Stimulated activated CD8-positive, alpha-beta memory T cell treated with anti-CD3 and anti-CD28 coated beads, Interleukin-4, amount 100 ng/mL, for 48 hours (primary cell): ENCODE measurements at regions not wholly inside any gene's neighbourhood (a gene's known extent, or its start where the extent isn't known, plus 50 kb on each side); places are given as distances from the start of the nearest gene placed in this dataset.
"Not testable (repeated sequence)": the region's sequence is repeated elsewhere in the genome, so short reads cannot be mapped to it uniquely, and the experiment has no call there.

Experiments
- DNase-seq: peaks from one replicate; pipeline ENCODE4 v3.0.0-alpha.2; 2020

DNA sequence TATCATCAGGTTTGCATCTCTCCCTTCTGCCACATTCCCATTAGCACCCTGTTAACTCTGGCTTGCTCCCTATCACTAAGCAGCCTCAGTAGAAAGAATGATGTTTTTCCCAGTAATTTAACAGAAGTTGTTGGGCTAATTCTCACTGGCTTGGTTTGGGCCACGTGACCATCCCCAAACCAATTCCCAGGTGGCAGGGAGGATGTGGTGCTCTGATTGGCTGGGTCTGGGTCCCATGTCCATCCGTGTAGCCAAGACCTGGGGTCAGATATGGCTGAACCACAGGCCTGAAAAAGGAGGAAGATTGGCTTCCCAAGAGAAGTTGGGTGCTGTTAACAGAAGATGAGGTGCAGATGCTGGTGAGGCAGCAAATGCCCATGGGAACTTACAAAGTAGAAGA, 122.0 kb downstream of the BOD1 start:
- no peak for DNase-seq

DNA sequence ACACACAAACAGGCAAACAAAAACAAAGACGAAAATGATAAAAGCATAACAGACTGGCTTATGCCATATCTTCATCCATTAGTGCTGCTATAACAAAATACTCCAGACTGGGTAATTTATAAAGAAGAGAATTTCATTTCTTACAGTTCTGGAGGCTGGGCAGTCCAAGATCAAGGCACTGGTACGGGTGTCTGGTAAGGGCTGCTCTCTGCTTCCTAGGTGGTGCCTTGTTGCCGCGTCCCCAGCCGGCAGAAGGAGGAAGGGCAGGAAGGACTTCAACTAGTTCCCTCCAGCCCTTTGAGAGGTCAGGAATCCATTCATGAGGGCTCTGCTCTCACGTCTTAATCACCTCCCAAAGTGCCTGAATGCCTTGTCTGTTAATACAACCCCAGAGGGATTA, 122.6 kb downstream of the BOD1 start:
- no peak for DNase-seq

DNA sequence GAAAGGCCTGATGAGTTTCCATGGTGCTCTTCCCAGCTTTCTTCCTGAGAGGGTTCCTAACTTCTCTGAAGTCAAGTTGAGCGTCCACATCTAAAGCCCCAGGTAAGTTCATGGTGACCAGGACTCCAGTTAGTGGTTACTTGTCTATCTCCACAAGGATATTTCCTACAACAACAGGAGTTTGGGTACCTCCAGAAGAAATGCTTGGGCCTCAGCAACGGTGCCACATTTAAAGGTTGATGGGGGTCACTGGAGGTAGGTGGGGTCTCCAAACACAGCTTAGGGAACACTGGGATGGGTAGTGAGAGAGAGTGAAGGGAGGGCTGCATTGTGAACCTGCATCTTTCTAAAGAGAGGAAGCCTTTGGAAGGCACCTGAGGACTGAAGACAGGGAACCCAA, 123.4 kb downstream of the BOD1 start:
- no peak for DNase-seq

DNA sequence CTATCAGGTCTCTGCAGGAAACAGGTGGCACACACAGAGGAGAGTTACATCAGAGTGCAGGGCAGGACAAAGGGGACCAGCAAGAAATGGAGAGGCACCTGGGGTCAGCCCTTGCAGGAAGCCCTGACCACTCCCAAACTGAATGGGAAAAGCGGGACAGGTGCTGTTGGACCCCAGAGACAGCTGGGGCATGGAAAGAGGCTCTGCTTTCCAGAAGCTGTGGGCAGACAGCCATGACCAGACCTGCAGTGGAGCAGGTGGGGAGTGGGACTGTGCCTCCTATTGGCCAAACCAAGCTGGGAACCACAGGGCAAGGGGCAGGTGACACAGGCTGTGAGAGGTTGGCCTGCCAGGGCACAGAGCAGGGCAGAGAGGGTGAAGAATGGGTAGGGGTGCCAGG, 125.8 kb downstream of the BOD1 start:
- DNase-seq: no peak

DNA sequence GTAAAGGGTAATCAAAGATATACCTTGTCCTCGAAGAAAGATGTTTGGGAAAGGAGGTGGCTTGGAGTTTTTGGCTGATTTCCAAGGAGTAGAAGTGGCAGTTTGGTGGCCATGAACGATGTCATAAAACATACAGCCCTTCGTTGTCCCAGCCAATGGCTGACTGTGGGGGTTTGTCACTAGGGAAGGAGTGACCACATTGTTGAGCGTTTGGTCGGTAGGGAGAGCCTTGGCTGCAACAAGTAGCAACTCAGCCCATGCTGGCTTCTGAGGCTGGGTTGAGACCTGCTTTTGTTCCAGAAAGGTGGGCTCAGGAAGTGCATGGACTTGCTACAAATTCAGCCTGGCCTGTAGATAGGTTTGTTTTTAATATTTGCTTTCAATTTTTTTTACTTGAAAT, 128.3 kb downstream of the BOD1 start:
- no peak for DNase-seq

DNA sequence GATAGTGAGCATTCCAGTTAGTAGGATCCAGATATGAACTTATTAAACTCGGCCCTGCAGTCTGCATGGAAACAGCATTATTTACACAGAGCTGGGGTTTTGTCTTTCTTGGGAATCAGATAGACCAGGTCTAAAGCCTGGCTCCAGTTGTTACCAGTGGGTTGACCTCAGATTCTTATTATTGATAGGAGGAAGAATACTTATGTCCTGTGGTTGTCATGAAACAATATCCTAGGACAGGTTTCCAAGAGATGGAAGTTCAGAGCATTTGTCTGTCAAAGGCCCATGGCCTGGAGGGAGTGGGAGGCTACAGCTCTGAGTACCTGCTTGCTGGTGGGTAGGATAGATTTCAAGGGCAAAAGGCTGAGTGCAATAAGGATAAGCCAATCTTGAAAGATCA, 129.2 kb downstream of the BOD1 start:
- DNase-seq: no peak

DNA sequence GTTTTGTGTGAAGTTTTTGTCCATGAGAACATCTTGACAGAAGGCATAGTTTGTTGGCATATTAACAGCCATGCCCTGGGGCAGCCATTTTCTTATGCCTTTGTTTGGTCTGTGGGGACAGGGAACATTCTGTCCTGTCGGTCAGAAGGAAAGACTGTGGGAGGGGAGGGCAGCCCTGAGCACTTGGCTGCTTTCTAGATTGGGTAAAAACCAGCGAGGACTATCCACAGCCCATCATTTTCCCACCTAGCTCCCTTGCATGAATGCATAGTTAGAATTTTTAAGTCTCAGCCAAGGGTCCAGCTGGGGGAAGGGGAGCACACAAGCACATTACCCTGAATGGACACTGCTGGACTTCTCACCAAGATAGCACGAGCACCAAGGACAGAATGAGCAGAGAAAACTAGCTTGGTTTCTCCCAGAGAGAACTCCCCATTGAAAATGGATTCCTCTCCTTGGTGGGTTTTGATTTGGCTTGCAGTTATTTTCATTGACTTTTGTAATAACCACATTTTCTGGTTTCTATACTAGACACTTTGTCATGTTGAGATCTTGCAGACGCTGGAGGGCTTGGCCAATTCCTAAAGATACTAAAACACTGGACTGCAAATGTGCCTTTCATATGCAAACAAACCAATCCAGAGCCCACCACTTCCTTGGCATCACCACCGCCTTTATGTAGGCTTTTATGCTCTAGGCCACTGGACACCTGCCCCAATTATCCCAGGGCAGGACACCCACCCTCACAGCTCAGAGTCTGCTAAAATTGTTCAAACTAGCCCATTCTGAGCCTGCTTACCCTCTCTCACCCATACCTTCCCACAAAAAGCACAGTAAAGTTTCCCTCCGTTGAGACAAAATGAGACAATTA, 129.9 kb downstream of the BOD1 start:
- no peak for DNase-seq

DNA sequence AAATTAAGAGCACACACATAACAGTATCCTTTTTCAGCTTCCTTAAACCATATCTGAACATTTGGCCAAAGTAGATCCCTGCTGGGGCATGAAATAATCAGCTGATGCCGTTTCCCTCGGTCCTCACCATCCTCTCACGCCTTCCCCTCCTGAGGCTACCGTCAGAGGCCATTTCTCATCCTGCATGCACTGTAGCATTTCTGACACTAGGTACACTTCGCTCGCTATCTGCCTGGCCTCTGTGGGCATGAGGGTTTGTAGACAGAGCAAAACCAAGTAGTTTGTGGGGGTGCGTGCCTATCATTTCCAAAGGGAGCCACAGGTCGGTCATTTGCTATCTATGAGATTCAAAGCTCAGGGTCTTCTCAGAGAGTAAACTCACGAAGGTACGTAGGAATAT, 131.9 kb downstream of the BOD1 start:
- DNase-seq: no peak

DNA sequence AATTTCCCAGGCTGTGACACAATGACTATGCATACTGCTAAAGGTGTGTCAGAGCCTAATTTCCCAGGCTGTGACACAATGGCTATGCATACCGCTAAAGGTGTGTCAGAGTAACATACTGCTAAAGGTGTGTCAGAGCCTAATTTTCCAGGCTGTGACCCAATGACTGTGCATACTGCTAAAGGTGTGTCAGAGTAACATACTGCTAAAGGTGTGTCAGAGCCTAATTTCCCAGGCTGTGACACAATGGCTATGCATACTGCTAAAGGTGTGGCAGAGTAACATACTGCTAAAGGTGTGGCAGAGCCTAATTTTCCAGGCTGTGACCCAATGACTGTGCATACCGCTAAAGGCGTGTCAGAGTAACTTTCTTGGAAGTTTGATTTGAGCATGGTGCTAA, 132.9 kb downstream of the BOD1 start:
- DNase-seq: not testable (repeated sequence)

DNA sequence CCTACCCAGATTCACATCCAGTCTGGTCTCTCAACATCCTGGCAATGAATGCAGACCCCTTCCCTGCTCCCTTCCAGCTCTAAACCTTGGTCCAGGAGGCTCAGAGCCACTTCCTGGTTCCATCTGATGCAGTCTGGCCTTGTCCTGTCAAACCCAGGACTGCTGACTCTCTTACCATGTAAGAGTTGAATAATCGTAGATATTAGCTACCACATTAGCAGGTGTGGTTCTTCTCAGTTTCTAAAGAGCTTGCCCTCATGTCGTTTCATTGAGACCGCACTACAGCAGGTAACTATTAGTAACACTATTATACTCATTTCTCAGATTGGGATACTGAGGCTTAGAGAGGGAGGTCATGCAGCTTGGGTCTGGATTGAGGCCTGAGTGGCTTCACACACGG, 133.3 kb downstream of the BOD1 start:
- no peak for DNase-seq

DNA sequence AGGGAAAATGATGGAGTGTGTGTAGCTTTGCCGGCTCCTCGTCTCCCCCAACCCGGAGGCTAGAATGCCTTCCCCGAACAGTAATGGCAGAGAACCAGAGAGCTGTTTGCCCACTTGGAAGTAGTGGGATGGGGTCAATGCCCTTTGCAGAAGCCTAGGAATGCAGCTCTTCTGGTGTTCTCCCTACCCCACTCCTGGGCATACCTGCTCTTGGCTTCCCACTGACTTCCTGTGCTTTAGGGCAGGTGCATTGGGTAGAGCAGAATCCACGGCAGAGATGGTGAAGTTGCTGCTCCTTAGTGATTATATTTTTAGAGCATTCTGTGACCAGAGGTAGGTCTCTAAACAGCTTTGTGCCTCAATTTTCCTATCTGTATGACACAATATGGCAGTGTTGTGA, 134.6 kb downstream of the BOD1 start:
- DNase-seq: no peak

DNA sequence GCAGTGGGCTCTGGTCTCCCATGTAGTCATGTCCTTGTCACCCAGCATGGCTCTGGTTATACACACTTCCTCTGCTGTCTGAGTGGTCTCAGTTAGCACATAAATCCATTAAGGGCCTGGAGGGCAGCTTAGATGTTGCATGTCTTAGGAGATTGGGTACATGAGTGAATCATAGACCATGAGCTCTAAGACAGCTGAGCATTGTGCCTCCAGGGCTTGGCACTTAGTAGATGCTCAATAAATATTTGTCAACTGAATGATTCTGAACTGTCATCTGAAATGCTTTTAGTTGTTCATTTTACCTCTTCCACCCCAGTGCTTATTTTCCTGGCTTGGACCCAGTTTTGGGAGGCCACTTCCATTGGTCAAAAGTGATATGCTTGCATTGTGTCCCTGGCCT, 135.6 kb downstream of the BOD1 start:
- DNase-seq: no peak

DNA sequence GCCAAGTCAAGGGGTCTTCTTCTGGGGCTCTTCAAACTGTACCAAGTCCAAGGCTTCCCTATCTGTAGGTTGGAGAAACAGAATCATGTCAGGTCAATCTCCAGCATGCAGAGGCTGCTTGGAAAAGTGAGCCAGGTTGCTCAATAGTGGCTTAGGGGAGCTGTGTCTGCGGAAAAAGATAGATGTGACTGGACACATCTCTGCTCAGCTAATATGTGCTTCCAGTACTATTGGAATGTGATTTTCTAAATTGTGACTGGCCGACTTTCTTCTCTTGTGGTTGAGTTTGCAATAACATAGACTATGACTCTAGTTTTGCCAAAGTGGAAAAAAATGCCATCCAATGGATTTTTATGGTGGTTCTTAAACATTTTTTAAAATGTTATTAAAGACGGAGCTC, 136.7 kb downstream of the BOD1 start:
- DNase-seq: no peak

DNA sequence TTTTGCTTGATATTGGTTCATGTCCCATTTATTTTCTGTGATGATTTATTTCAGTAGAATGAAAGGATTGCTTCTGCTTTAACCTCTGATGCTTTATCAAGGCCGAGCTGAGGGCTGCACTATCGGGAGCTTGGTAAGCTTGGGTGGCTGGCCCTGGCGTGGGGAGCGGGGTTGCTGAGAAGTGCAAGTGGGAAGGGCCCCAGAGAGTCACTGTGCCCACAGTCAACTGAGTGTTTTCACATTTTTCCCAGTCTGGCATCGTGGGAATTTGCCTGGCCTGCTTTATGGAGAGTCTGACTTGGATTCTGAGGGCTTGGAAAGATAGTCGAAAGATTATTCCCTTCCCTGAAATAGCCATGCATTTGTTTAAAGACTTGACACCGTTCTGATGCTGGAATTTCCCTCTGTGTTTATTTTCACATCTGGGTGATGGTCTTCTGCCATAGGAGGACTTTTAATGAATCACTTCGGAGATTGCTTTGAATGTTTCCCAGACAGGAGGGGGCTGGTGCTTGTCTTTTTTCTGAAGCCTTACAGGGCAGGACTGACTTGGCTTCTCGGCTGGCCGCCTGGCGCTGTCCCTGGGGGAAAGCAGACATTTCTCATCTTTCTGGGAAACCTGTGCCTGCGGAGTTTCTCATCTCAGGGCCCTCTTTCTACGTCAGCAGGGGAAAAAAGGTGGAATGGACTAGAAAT, 139.0 kb downstream of the BOD1 start:
- no peak for DNase-seq

DNA sequence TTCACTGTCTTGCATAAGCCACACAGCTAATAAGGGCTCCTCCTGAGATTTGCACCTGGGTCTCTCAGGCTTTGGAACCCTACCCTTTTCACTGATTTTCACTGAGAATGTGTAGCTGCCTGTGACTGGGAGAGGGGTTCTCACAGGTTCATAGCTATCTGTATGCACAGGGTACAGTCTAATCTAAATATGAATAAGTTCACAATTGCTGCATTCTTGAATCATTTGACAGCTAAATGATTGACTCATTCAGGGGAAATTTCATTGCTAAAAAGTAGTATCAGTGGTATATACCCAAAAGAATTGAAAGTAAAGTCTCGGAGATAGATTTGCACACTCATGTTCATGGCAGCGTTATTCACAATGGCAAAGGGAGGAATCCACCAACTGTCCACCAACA, 140.7 kb downstream of the BOD1 start:
- DNase-seq: no peak

DNA sequence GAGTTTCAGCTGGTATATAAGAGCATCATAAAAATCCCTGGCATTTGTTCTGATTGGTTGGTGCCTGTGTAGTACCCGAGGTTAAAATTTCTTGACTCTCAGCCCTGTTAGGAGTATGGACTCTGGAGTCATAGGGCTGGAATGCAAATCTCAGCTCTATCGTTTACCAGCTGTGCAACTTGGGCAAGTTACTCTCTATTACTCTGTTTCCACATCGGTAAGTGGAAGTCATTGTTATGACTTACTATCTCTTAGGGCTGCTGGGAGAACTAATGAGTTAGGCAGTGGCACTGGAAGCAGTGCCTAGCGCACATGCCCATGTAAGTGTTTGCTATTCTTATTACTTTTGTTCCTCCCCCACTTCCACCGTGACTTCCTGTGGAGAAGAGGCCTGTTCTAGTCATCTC, 141.6 kb downstream of the BOD1 start:
- no peak for DNase-seq

DNA sequence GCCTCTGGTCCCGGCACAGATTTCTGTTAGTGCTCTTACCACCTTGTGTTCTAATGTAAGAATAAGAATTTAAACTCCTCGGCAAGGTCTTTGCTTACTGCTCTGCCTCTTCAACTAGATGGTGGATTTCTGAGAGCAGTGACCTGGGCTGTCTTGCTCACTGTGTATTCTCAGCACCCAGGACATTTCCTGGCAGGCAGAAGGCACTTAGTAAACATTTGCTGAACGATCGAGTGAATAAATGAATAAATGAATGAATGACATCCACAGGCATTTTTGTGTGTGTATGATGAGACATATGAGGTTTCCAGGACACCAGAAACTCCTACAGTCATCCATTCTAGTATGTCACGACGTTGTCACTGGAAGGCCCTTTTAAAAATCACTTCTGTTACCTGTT, 143.2 kb downstream of the BOD1 start:
- DNase-seq: no peak

DNA sequence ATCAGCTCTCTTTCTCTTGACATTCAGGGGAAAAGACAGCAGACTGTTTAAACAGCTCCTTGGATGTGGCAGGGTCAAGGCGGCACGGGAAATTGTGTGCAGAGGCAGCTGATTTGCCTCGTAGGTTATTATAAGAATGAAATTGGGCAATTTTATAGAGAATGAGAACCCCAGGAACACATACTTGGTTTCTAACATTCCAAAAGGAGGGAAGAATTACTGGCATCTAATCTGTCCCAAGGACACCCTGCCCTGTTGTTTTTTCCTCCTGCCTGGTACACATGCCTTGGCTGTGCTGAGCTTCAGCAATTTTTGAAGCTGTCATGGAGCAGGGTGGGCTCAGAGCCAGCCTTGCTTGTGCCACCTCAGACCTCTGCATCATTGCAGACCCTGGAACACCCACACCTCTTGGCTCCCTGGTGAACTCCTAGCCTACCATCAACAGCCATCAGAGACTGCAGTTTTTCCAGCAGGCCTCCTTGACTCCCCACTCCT, 143.6 kb downstream of the BOD1 start:
- DNase-seq: no peak

DNA sequence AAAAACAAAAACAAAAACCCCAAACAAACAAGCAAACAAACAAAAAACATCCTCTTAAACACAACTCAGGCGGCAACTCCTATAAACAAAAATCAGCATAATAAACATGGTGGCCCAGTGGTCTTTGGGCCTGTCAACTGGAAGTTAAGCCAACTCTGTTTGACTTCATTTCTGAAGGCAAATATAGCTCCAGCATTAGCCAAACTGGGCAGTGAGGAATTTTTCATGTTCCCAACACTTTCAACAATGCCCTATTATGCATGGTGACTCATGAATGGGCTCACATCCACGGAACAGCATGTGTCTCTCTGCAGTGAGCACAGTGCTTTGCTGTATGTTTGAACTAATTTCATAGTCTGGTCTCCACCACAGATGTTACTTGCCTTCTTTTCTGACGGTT, 143.9 kb upstream of the STC2 start:
- DNase-seq: no peak

DNA sequence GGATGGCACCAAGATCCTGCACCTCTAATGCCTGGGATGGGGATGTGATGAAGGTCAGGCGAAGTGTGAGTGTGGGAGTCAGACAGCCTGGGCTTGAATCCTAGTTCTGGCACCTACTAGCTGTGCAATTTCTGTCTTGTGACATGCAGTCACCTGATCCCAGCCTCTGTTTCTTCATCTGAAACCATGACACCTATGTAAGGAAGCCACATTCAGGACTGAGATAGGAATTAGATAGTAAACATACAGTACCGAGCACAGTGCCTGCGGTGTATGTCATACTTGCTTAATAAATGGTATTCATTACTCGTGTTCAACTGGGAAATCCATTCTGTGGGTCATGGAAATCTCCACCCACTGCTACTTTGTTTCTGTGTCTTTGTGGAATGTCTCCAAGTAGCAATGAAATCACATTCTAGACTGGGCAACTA, 140.6 kb upstream of the STC2 start:
- DNase-seq: no peak

DNA sequence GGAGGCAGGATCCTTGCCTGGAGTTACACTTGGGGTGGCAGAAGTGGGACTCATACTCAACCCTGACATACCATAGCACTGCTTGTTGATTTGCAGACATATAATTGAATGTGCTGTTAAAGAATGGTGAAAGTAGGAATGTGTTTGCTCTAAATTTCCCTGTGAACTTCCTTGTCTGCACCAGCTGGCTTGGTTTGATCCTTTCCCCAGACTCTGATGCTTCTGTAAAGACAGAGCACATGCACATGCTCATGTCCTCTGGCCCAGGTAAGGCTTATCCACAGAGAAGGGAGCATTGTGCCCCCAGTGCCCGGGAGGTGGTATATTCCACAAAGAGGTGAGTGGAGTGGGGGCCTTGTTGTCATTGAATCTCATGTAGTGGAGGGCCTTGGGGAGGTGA, 138.0 kb upstream of the STC2 start:
- no peak for DNase-seq

DNA sequence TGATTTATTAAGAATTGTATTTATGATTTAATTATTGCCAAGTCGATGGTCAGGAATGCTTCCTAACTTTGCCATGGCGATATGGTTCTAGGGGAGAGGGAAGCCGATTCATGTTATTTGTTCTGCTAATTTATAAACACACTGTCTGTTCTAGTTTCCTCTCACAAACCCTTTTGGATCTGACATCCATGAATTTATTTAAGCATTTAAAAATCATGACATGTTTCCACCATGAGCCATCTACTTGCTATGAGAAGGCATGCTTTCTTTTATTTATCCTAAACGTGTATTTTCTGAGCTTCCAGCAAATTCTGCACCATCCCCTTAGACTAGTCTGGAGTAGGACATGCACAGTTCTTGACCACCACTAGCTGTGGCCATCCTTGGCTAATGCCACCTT, 136.6 kb upstream of the STC2 start:
- DNase-seq: no peak

DNA sequence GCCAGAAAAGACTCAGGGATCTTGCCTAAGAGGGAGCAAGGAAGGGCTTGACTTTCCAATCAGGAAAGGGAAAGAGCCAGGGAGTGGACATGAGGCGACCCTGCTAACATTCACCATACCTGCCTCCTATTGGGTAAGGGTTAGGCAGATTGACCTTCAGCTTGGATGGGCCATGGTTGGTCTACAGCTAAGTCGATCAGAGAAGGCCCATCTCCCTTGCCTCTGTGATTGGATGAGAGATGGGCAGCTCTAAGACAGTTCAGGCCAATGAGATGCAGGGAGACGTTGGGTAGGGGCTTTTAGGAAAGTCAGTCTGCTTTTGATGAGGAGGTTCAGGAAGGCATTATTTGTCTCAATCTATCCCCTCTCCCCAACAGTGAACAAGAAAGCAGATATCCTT, 135.0 kb upstream of the STC2 start:
- DNase-seq: no peak

DNA sequence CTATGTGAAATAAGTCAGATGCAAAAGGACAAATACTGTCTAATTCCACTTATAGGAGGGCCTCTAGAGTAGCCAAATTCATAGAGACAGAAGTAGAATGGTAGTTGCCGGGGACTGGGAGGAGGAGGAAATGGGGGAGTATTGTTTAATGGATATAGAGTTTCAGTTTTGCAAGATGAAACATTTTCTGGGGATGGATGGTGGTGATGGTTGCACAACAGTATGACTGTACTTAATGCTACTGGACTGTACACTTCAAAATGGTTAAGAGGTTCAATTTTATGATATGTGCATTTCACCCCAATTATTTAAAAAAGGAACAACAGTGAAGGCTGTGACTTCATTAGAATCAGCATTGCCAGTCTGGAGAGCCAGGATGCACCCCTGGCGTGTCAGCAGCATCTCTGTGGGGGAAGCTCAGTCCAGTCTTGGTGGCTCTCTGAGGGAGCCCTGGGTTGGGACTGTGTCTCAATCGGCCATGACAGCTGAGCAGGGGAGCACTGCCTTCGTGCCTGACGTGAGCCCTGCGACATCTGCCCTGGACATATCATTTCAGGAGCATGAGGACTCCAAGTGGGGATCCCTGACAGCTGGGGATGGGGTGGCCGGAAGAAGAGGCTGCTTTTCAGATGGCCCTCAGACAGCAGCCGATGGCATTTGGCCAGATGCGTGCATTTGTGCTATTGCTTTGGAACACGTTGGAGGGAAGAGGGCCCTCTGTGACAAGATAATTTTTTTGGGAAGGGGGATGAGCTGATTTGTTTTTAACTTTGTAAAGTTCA, 130.8 kb upstream of the STC2 start:
- DNase-seq: no peak
